Endothelial cell of umbilical vein (primary cell): ENCODE measurements at regions not wholly inside any gene's neighbourhood (a gene's known extent, or its start where the extent isn't known, plus 50 kb on each side); places are given as distances from the start of the nearest gene placed in this dataset.

Experiments used
- CTCF ChIP-seq, 2 donors: IDR thresholded peaks; 1 replicate in 1 of 2; 2 replicates in 1 of 2; pipeline ENCODE4 v1.5.1; 2011; ENCODE audit warnings: low read length in 2 of 2, mild to moderate bottlenecking in 2 of 2, moderate library complexity in 2 of 2, control low read depth in 1 of 2, inconsistent platforms in 1 of 2, low read depth in 1 of 2; ENCODE audit not compliant: insufficient read depth in 1 of 2; ENCODE audit errors: extremely low read depth in 1 of 2
- MAX ChIP-seq: IDR thresholded peaks from 2 replicates; pipeline ENCODE4 v1.6.1; 2011; ENCODE audit not compliant: insufficient read depth, insufficient read length
- MYC ChIP-seq: IDR thresholded peaks from one replicate; pipeline ENCODE4 v1.6.1; 2011; ENCODE audit warnings: mild to moderate bottlenecking, low read depth, low read length
- POLR2A ChIP-seq: IDR thresholded peaks from 2 replicates; pipeline ENCODE4 v1.6.1; 2012; ENCODE audit warnings: low read depth, mild to moderate bottlenecking, control low read depth, low read length

GRCh38 chr3:144650380-144650779 lies 678.8 kb downstream of the DIPK2A start:
- TF ChIP-seq CTCF (IDR thresholded peaks at IDR 0.05; ENCODE audit: extremely low read depth in 1 of 2, insufficient read depth in 1 of 2, low read depth in 1 of 2, low read length in 2 of 2) (no peak), POLR2A (no peak), MAX (no peak), MYC (no peak)
